HG03354 (cell line): ENCODE measurements at regions not wholly inside any gene's neighbourhood (a gene's known extent, or its start where the extent isn't known, plus 50 kb on each side); places are given as distances from the start of the nearest gene placed in this dataset.

Source experiments
- ATAC-seq: cut with Tn5 transposase; IDR thresholded peaks from one replicate; pipeline ENCODE4 v1.9.1; 2021; ENCODE audit warnings: mild to moderate bottlenecking; ENCODE audit not compliant: unreplicated experiment, poor library complexity, severe bottlenecking

DNA sequence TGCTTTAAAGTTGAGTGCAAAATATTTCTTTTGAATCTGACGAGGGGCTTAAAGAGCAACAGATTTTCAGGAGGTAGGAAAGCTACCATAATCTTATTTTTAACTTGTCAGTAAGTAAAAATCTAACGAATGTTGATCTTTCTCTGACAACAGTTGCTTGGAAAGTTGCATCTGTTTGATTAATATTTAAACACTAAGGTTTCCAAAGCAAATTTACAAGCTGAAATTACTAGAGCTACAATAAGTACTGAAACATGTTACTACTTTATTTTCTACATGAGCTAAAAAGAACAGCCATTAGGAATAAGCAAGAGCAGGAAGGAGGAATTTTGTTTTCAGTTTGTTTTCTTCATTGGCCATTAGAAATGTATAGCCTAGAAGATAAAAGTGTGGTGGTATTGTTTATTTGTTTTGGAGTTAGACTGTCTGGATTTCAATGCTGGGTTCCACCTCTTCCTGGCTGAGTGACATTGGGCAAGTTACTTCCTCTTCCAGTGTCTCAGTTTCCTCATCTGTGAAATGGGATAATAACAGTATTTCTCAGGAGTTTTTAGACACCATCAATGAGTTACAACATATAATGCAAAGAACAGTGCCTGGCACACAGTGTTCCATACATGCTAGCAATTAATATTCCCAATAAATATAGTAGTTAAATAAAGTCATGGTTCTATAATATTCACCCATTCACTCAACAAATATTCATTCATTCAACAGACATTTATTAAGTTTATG lies 87.9 kb upstream of the FLRT2 start:
- no peak for ATAC-seq

DNA sequence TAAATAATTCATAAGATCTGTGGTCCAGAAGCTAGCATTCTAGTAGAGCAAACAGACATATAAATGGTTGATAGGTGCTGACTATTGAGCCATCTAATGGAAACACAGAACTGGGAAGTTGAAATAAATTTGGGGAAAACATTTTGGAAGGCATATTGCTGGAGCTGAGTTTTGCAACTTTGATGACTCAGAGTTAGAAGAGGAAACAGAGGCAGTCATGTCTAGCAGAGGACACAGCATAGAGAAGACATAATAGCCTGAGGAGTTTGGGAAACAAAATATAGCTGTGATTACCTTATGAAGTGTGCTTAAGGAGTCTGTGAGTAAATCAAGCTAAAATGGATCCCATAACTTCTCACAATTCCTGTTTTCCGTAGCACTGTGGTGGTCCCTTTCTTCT lies 86.9 kb upstream of the FLRT2 start:
- ATAC-seq: no peak

DNA sequence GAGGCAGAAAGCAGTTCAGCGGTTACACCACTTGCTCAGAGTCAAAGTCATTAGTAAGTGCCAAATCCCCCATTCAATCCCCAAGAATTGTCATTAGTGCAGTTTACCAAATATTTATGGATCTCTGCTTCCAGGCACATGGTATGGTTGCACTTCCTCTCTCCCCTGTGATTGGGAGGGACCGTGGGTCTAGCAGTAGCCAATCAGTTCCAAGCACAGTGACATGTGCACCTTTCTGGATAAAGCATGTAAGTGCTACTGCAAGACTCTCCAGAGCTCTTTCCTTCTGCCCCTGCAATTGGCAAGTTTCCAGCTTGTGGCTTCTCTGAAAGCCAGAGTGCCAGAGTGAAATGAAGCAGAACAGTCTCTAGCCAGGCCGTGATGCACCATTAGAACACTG lies 85.3 kb upstream of the FLRT2 start:
- no peak for ATAC-seq

DNA sequence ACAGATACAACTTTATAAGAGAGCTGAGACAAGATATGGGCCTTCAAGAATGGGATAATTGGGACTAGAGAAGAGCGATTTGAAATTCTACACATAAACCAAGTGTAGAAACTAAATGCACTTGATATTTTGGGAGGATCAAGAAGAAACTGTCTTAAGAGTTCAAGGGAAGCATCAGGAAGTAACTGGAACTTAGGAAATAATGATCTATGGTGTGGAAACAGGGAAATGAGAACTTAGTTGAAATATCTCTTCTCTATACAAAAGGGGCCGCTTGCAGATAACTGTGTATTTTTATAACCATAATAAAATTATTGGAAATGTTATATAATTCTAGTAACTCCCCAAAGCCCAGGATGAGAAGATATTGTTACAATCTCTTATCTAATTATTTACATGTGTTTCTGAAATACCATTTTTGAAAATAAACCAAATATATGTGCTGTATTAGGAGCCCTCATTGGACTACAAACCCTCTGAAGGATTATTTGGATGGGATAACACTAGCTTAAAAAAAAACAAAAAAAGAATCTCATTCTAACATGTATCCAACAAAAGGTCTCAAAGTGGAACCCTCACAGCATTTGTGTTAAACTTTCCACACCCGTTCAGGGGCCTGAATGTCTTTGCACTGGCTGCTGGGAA lies 84.7 kb upstream of the FLRT2 start:
- ATAC-seq: no peak

DNA sequence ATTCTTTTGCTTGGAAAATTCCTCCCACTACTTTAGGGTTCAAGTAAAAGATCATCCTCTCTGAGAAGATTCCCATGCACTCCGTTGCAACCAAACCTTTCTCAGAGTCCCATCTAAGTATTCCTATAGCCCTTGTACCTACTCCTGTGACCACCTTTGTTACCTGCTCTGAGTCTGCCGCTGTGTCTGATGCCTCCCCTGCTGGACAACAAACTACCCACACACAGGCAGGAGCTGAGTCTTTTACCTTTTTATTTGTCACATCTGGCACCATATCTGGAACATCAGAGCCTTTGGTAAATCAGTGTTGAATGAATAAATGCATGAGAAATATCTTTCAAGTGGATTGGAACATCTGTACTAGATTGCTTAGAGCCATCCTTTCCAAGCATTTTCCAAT lies 82.1 kb upstream of the FLRT2 start:
- ATAC-seq: no peak

DNA sequence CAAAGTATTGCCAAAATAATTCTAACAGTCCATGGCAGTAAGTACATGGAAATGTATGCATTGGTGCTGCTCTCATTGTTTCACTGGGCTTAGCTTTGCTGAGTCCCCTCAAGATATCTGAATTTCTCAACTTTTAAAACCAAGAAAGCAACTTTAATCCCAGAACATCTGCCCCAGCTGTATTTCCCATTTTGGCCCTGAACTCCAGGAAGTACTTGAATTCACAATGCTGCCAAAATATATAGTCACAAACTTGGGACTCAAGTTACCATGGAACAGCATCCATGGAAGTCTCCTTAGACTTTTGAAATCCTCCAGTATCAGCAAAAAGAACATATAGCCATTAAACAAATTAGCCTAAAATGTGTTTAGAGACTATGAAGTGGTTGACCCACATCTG lies 78.5 kb upstream of the FLRT2 start:
- no peak for ATAC-seq

DNA sequence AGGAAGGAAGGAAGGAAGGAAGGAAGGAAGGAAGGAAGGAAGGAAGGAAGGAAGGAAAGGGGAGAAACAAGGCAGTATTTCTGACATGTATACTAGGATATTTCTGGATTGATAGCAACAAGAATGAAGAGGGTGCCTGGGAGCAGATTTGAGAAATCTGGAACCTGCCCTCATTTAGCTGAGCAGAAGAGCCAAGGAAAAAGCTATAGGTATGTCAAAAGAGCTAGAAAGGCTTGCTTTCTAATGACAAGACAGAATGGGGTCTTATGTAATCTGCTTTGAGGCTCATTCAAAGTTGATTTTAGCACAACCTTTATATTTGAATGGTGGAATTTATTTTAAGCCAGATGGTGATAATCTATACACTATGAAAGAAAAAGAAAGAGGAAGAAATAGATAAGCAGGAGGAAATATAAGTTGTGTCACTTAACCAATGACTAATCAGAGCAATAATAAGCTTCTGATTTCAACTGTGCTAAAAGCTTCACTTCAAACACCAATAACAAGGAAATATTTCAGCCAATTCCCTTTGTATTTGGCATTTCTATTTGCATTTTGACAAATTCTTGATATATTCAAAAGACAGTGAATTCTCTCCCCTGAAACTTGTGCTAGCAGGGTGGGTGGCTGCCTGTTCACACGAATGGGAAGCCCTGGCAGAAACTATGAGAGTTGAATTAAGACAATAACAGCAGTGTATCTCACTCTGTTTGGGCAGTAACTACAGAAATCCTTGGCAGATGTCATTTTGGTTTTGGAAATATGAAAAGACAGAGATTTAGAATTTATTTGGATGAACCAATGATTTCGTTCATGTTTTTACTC lies 76.3 kb upstream of the FLRT2 start:
- ATAC-seq: no peak

DNA sequence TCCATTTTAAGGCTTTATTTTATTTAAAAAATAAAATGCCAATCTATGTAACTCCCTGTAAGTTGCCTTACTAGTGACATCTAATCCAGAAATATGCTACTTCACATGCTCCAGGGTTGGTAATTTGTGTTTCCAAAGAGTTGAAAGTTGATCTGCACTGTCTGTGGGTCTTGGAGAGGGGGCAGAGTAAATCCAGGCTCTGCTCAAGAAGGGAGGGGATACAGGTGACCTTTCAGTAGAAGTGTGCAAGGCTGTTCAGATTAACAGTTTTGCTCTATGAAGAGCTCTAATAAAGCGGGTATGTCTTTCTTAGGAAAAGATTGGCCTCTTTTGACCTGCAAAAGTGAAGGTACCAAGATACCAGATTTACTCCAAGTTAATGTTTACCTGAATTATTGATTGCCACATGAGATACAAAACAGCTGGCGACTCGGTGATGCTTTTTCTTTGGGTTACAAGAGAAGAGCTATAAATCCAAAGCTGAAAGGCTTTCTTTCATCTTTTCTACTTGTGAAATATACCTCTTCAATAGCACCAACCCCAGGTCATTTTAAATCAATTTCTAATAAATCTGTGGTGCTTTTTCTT lies 75.6 kb upstream of the FLRT2 start:
- ATAC-seq: no peak

DNA sequence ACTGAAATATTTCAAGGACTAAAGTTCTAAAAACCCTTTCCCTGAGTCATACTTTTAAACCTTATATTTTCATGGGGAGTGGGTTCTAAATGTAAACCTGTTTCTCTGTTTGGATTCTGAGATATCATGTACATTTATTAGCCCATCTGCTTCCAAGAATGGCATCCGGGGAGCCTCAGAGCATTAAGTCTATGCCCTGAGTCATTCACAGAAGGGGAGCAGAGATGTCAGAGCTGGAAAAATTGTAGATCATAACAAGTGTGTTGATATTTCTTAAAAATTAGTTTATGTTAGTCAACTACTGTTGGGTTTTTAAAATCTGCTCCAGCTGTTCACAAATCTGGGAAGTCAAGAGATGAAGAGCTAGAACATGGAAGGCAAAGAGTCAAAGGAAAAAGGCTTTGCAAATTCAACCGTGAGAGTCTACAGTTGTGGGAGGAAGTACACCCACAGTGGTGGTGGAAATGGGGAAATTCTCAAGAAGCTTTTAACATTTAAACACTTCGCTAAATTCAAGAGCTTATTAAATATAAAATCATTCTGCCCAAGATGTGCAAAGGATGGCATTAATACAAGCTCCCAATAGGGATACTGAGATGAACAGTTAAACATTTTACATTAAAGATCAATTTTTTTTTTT lies 70.5 kb upstream of the FLRT2 start:
- ATAC-seq: no peak

DNA sequence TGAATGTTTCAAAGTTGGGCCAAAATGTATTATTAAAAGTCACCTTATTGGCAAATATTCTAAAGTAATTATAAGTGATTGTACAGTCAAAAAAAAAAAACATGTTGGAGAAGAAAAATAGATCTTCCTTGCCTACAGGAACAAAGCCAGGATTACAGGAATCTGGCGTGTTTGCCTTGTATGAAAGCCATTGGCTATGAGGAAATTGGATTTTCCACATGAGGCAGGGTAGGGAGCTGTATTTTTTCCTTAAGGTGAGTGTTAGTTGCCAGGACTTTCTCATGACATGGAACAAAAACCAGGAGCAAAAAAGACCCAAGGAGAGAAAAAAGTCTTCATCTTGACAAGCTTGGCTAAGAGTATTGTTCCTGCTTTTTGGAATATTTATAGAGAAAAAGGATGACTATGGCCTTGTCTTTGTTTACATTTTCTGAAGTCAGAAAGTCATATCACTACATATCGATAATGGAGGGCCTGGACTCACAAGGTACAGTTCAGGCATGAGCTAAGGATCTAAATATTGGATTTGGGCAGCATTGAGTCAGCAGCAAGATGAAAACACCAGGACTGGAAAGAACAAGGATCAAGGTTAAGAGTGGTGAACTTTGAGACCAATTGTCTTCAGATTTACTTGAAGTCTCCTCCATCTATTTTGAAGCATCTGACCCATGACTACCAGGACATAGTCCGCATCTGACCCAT lies 68.4 kb upstream of the FLRT2 start:
- ATAC-seq: no peak

DNA sequence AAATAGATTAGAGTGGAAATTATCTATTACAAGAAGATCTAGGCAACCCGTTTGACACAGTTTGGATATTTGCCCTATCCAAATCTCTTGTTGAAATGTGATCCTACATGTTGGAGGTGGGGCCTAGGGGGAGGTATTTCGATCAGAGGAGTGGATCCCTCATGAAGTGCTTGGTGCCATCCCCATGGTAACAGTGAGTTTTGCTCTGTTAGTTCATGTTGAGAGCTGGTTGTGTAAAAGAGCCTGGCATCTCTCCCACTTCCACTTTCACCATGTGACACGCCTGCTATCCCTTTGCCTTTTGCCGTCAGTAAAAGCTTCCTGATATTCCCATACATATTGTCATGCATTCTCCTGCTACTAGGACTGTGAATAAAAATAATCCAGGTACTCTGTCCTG lies 66.4 kb upstream of the FLRT2 start:
- no peak for ATAC-seq

DNA sequence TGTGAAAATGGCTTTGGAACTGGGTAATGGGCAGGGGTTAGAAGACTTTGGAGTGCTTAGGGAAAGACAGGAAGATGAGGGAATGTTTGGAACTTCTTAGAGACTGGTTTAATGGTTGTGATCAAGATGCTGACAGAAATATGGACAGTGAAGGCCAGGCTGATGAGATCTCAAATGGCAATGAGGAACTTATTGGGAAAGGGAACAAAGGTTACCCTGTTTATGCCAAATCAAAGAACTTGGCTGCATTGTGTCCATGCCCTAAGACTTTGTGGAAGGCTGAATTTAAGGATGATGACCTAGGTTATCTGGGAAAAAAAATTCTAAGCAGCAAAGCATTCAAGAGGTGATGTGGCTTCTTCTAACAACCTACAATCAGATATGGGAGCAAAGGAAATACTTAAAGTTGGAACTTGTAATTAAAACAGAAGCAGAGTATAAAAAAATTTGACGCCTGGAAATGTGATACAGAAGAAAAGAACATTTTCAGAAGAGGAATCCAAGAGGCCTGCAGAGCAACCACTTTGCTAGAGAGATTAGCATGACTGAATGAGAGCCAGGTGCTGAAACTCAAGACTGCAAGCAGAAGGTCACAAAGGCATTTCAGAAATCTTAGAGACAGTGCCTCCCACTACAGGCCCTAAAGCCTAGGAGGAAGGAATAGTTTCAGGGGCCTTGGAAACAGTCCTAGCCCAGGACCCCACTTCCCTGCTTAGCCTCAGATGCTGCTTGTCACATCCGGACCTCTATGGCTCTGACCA lies 65.6 kb upstream of the FLRT2 start:
- ATAC-seq: no peak

DNA sequence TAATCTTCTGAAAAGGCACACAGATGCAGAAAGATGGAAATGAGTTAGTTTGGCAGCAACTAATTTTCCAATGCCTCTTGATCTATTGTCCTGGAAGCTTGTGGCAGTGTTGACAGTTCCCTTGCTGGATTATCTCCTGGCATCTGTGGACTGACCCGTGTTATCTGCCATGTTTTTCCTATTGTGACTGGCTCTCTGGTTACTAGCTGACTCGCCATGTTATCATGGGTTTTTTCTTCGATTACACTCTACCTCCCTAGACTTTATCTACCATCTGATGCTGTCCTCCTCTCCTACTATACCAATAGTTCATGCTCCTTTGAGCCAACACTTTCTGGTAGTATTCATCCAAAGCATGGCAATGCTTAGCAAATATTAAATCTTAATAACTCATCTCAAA lies 63.3 kb upstream of the FLRT2 start:
- no peak for ATAC-seq

DNA sequence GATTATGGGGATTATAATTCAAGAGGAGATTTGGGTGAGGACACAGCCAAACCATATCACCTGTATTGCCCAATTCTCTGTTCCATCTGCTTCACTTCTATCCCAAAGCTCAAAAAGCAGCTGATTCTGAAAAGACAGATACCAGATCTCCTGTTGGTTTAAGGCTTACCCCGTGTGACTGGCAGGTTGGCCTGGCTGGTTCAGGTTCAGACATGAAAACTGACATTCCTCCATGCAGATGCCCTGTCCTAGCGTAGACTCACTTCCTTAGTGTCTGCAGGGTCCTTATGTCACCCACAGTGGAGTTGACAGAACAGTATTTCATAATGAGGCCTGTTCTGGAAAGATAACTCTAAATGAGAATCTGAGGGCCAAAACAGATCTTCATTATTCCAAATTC lies 61.1 kb upstream of the FLRT2 start:
- ATAC-seq: no peak

DNA sequence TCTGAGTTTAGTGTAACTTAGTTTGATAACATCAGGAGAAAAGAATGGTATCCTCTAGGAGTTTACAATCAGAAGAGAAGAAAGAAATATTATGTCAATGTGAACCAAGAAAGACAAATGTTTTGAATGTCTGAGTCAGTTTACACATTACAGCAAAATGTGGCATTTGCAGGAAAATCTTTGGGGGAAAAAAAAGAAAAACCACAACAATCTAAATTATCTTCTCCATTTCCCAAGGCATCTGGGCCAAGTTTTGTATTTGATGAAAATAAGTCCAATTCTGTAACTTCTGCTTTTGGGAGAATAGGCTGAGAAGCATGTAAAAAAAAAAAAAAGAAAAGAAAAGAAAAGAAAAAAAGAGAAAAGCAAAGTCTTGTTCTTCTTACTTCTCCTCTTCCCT lies 58.8 kb upstream of the FLRT2 start:
- ATAC-seq: no peak

DNA sequence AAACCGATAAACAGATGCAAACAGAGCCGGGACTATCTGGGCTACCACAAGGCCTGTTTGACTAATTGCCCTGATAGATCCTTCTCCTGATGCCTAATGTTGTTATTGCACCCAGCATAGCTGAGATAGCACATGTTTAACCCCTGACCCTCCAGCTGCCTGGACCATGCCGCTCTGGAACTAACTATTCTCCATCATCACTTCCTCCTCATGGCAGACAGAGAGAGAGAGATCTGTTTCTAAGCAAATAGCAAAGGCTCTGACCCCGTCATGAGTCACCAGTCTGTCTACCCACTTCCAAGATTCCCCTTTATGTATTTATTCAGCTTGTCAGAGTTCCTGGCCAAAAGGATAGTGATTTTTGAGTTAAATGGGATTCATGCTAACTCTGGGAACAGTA lies 58.2 kb upstream of the FLRT2 start:
- no peak for ATAC-seq

DNA sequence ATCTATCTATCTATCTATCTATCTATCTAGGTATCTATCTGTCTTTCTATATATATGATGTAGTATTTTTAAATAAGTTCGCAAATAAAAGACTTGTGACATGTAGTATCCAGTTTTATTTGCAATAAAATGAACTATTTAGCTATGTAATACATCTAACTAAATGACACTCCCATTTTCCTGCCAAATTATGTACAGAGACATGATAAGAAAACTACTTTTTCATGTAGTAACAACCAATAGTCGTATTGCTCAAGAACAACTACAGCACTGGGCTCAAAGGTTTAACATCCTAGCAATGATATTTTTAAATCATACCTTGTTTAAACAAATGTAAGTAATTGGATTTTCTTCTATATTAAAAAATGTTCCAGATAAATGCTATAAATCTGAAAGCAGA lies 55.5 kb upstream of the FLRT2 start:
- no peak for ATAC-seq

DNA sequence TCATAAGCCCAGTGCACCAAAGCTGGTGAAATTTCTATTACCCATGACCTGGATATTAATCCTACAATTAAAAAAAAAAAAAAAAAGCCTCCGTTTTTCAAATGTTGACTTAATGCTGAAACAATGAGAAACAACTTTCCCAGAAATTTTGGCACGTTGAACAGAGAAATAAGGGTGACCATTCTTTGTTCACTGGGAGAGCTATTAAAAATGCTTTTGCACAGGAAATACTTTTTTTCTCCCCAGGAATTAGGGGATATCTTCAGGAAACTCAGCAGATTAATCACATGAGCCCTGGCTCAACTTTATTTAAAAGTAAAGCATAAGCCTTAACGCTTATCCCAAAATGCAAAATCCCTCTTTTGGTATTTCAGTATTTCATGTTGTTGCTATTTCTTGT lies 54.8 kb upstream of the FLRT2 start:
- no peak for ATAC-seq

DNA sequence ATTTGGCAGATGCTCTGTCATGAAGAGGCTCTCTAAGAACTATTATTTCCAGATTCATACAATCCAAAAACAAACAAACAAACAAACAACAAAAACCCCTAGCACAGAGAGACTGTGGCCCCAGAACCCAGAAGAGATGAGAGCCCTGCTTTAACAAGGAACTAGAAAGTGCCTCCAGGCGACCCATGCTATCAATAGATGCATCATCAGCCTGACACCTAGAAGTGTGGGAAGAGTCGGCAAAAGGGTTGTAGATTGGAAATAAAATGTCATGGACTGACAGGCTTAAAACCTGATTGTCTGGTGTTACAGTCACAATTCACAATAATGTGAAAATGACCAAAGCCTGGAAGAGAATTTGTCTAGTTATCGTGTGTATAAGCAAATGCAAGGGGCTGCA lies 50.6 kb upstream of the FLRT2 start:
- no peak for ATAC-seq
